ENCODE measurements at regions not wholly inside any gene's neighbourhood (a gene's known extent, or its start where the extent isn't known, plus 50 kb on each side); places are given as distances from the start of the nearest gene placed in this dataset.

DNA sequence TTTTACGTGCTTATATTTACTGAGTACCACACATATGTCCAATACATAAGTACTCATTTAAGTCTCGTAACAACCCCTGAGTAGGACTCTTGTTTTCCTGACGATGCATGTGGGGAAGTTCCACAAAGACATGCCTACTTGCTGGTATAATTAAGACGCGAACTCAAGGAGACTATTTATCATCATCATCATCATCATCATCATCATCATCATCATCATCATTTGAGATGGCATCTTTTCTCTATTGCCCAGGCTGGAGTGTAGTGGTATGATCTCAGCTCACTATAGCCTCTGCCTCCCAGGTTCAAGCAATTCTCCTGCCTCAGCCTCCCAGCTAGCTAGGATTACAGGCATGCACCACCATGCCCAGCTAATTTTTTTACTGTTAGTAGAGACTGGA, 809.9 kb upstream of the EEF2KMT start:
- no TSS peak for BruUV-seq (replicated peaks)
- H4K20me1 ChIP-seq (replicated peaks; ENCODE audit: control insufficient read depth, extremely low read depth, insufficient read depth, low read length), result no peaks in the 10 kb centered on the region
- dilution Hi-C loops (cut with MboI; ENCODE audit: extremely low pct_ligation_motif_present, low sequenced_read_pairs) (no loop called here), intact Hi-C loops (cut with micrococcal nuclease) (no loop called here)
- DNase-seq (ENCODE audit: low read depth, low spot score) (no peak), FAIRE-seq (no peak)
- H3K27me3 ChIP-seq (ENCODE audit: control insufficient read depth in 2 of 2, insufficient read depth in 2 of 2, low read length in 2 of 2), result no peaks in the 10 kb centered on the region
- no peak overlapping the region for H3K4me2 ChIP-seq (ENCODE audit: insufficient read depth, low read length)
- H2AFZ ChIP-seq (ENCODE audit: low read depth, low read length), result no peak overlapping the region
- peaks cover 6% of the 10 kb centered on the region for H3K9me3 ChIP-seq (replicated peaks; ENCODE audit: control insufficient read depth, insufficient read depth, low read length)
- no peak overlapping the region for H3K4me3 ChIP-seq (replicated peaks in 1 of 3; ENCODE audit: insufficient read depth in 1 of 3, low read depth in 1 of 3, low read length in 3 of 3)
- H3K9me1 ChIP-seq (replicated peaks; ENCODE audit: control insufficient read depth, extremely low read depth, insufficient read depth, low read length), result no peaks in the 10 kb centered on the region
- no peaks in the 10 kb centered on the region for H3K79me2 ChIP-seq (ENCODE audit: control insufficient read depth, insufficient read depth, low read length)
- ChIA-PET CTCF (no interaction called here), POLR2A (no interaction called here)
- H3K36me3 ChIP-seq (ENCODE audit: control insufficient read depth in 2 of 2, extremely low read depth in 1 of 2, insufficient read depth in 2 of 2, low read length in 2 of 2), result no peaks in the 10 kb centered on the region
- no peak overlapping the region for H3K27ac ChIP-seq (ENCODE audit: insufficient read depth, low read depth, low read length)
- no peak for TF ChIP-seq MYC (IDR thresholded peaks at IDR 0.05; ENCODE audit: low read depth, low read length)
- no peak for TF ChIP-seq POLR2A (IDR thresholded peaks at IDR 0.05; ENCODE audit: low read depth, low read length)
- TF ChIP-seq POLR2AphosphoS5 (IDR thresholded peaks at IDR 0.05; ENCODE audit: insufficient read depth, low read depth, low read length), result no peak
- TF ChIP-seq, protein P1, sequence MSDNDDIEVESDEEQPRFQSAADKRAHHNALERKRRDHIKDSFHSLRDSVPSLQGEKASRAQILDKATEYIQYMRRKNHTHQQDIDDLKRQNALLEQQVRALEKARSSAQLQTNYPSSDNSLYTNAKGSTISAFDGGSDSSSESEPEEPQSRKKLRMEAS (IDR thresholded peaks at IDR 0.05; ENCODE audit: insufficient read depth, insufficient read length), result no peak
- no peak for TF ChIP-seq GATA2 (IDR thresholded peaks at IDR 0.05; ENCODE audit: insufficient read depth, insufficient read length, low read depth, low read length)
- TF ChIP-seq JUN (IDR thresholded peaks at IDR 0.05; ENCODE audit: borderline replicate concordance, insufficient read depth, insufficient read length, low read depth), result no peak
- TF ChIP-seq EZH2 (IDR thresholded peaks at IDR 0.05; ENCODE audit: borderline replicate concordance, low read depth, low read length, severe bottlenecking), result no peak
- TF ChIP-seq, protein P2, sequence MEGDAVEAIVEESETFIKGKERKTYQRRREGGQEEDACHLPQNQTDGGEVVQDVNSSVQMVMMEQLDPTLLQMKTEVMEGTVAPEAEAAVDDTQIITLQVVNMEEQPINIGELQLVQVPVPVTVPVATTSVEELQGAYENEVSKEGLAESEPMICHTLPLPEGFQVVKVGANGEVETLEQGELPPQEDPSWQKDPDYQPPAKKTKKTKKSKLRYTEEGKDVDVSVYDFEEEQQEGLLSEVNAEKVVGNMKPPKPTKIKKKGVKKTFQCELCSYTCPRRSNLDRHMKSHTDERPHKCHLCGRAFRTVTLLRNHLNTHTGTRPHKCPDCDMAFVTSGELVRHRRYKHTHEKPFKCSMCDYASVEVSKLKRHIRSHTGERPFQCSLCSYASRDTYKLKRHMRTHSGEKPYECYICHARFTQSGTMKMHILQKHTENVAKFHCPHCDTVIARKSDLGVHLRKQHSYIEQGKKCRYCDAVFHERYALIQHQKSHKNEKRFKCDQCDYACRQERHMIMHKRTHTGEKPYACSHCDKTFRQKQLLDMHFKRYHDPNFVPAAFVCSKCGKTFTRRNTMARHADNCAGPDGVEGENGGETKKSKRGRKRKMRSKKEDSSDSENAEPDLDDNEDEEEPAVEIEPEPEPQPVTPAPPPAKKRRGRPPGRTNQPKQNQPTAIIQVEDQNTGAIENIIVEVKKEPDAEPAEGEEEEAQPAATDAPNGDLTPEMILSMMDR (IDR thresholded peaks at IDR 0.05; ENCODE audit: extremely low read depth in 1 of 2, insufficient read depth in 1 of 2, low read depth in 1 of 2, low read length in 2 of 2), result no peak
- TF ChIP-seq FOS (IDR thresholded peaks at IDR 0.05; ENCODE audit: borderline replicate concordance, insufficient read depth, low read length), result no peak
- no peak overlapping the region for H3K9ac ChIP-seq (replicated peaks; ENCODE audit: extremely low read depth, insufficient read depth, low read length)
- no peaks in the 10 kb centered on the region for H3K4me1 ChIP-seq (ENCODE audit: control insufficient read depth, extremely low read depth, insufficient read depth, low read length)
